Hepatocyte (in vitro differentiated cells): ENCODE measurements at regions not wholly inside any gene's neighbourhood (a gene's known extent, or its start where the extent isn't known, plus 50 kb on each side); places are given as distances from the start of the nearest gene placed in this dataset.
A peak's percentile ranks its signal among the peaks of the same experiment; 100 is the strongest.

Experiments
- DNase-seq: peaks from one replicate; pipeline ENCODE4 v3.0.0-alpha.2; 2016; ENCODE audit warnings: low spot score
- H2AFZ ChIP-seq: fragments of 200-600 bp; sonication (generic); 2 replicates; pipeline ENCODE4 v1.6.0; 2016; ENCODE audit warnings: antibody characterized with exemption, mild to moderate bottlenecking
- H3K27ac ChIP-seq: fragments of 200-600 bp; sonication (generic); 2 replicates; pipeline ENCODE4 v1.5.1; 2016; ENCODE audit warnings: mild to moderate bottlenecking
- H3K27me3 ChIP-seq: fragments of 200-600 bp; sonication (generic); 2 replicates; pipeline ENCODE4 v1.6.1; 2016
- H3K36me3 ChIP-seq: fragments of 200-600 bp; sonication (generic); replicated peaks from 2 replicates; pipeline ENCODE4 v1.5.1; 2016; ENCODE audit warnings: low read depth; ENCODE audit not compliant: insufficient read depth
- H3K4me1 ChIP-seq: fragments of 200-600 bp; sonication (generic); 2 replicates; pipeline ENCODE4 v1.5.1; 2016; ENCODE audit warnings: mild to moderate bottlenecking, moderate library complexity; ENCODE audit not compliant: insufficient read depth
- H3K4me2 ChIP-seq: fragments of 200-600 bp; sonication (generic); 2 replicates; pipeline ENCODE4 v1.6.0; 2016
- H3K4me3 ChIP-seq: fragments of 200-600 bp; sonication (generic); 2 replicates; pipeline ENCODE4 v1.5.1; 2016; ENCODE audit warnings: mild to moderate bottlenecking
- H3K79me2 ChIP-seq: fragments of 200-600 bp; sonication (generic); 2 replicates; pipeline ENCODE4 v1.6.0; 2017; ENCODE audit warnings: mild to moderate bottlenecking
- H3K9me2 ChIP-seq: fragments of 200-600 bp; sonication (generic); replicated peaks from 2 replicates; pipeline ENCODE4 v1.6.0; 2017; ENCODE audit warnings: mild to moderate bottlenecking; ENCODE audit not compliant: insufficient read depth
- H3K9me3 ChIP-seq: fragments of 200-600 bp; sonication (generic); 2 replicates; pipeline ENCODE4 v1.5.1; 2016; ENCODE audit warnings: low read depth, mild to moderate bottlenecking
- H4K20me1 ChIP-seq: fragments of 200-600 bp; sonication (generic); 2 replicates; pipeline ENCODE4 v1.6.0; 2016; ENCODE audit warnings: mild to moderate bottlenecking; ENCODE audit not compliant: insufficient read depth, poor library complexity, severe bottlenecking
- EZH2 ChIP-seq: fragments of 200-600 bp; sonication (generic); IDR thresholded peaks from 2 replicates; pipeline ENCODE4 v1.6.1; 2016; ENCODE audit warnings: antibody characterized with exemption, mild to moderate bottlenecking, borderline replicate concordance
- EZH2phosphoT487 ChIP-seq: fragments of 200-600 bp; sonication (generic); IDR thresholded peaks from one replicate; pipeline ENCODE4 v1.6.1; 2018; ENCODE audit warnings: antibody characterized with exemption, mild to moderate bottlenecking, low read depth, moderate library complexity; ENCODE audit not compliant: unreplicated experiment, severe bottlenecking
- WGBS: methylation state at CpG from one replicate; pipeline ENCODE4 v1.1.6; 2016; ENCODE audit warnings: low lambda C conversion rate; ENCODE audit errors: missing lambda C conversion rate; 5-methylcytosine and 5-hydroxymethylcytosine counted together
- TF ChIP-seq, protein P1 (sequence below): fragments of 200-600 bp; sonication (generic); IDR thresholded peaks from 2 replicates; pipeline ENCODE4 v1.5.1; 2016; ENCODE audit warnings: antibody characterized with exemption, mild to moderate bottlenecking; ENCODE audit not compliant: poor library complexity

DNA sequence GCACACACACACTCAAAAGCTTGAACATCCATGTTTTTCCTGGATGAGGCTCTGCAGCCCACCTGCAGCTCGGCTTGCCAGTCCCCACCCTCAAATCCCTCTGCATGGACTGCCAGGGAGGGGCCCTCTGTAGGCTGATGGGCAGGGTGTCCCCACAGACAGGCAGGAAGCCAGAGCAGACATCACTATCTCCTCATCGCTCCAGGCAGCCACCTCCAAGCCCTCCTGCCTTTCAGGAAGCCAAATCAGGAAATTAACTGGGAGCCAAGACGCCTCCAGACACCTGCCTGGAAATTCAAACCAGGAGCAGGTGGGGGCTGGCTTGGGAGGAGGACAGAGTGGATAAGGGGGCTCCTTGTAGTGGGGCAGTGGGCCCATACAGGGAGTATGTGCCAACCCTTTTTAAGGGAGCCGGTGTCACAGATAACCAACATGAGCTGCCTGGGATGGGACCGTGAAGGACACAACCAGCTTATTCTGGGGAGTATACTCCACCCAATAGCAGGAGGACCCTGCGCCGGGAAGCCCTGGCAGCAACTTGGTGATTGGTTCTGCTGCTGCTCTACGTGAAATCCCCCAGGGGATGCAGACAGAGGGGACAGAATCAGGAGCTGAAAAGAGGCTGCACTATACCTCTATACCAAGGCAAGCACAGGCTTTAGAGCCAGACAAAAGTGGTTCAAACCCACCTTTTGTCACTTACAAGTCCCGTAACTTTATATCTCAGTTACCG is 139.1 kb downstream of the CCT6B start:
- Histone ChIP-seq H3K27me3 (peaks cover 2% of the 10 kb centered on the region), H3K27ac (no peak overlapping the region), H3K79me2 (no peaks in the 10 kb centered on the region), H3K4me1 (no peaks in the 10 kb centered on the region), H2AFZ (no peak overlapping the region), H3K4me3 (no peak overlapping the region), H3K9me2 (no peaks in the 10 kb centered on the region), H3K9me3 (no peaks in the 10 kb centered on the region), H3K36me3 (no peaks in the 10 kb centered on the region), H4K20me1 (no peaks in the 10 kb centered on the region), H3K4me2 (no peak overlapping the region)
- 64% methylated on average over 10 of the region's 10 CpGs for WGBS
- TF ChIP-seq EZH2 (no peak), EZH2phosphoT487 (no peak)
- TF ChIP-seq, protein P1, sequence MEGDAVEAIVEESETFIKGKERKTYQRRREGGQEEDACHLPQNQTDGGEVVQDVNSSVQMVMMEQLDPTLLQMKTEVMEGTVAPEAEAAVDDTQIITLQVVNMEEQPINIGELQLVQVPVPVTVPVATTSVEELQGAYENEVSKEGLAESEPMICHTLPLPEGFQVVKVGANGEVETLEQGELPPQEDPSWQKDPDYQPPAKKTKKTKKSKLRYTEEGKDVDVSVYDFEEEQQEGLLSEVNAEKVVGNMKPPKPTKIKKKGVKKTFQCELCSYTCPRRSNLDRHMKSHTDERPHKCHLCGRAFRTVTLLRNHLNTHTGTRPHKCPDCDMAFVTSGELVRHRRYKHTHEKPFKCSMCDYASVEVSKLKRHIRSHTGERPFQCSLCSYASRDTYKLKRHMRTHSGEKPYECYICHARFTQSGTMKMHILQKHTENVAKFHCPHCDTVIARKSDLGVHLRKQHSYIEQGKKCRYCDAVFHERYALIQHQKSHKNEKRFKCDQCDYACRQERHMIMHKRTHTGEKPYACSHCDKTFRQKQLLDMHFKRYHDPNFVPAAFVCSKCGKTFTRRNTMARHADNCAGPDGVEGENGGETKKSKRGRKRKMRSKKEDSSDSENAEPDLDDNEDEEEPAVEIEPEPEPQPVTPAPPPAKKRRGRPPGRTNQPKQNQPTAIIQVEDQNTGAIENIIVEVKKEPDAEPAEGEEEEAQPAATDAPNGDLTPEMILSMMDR = no peak
- no peak for DNase-seq

DNA sequence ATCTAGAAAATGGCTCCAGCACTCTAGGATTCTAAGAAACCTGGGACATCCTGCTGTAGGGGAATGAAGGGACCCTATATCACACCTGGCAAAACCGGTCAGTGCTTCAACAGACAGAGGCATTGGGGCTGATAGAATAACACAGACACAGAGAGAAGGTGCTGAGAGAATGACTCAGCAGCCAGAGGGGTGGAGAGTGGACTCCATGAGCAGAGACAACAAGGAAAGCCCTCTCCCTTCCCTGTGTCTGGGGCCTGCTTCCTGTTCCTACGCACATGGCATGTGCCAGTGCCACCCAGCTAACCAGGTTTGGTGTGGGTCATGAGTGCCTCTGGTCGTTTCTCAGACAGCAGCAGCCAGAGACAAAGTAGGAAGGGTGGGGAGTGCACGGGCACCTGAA is 140.3 kb downstream of the CCT6B start:
- Histone ChIP-seq H3K9me2 (no peaks in the 10 kb centered on the region), H3K79me2 (no peaks in the 10 kb centered on the region), H3K27ac (no peak overlapping the region), H3K4me1 (no peaks in the 10 kb centered on the region), H3K4me3 (no peak overlapping the region), H2AFZ (no peak overlapping the region), H4K20me1 (no peaks in the 10 kb centered on the region), H3K36me3 (no peaks in the 10 kb centered on the region), H3K9me3 (no peaks in the 10 kb centered on the region), H3K4me2 (no peak overlapping the region), H3K27me3 (peaks cover 2% of the 10 kb centered on the region)
- 49% methylated on average over 4 of the region's 4 CpGs for WGBS
- no peak for TF ChIP-seq EZH2
- DNase-seq = peak; percentile 15

DNA sequence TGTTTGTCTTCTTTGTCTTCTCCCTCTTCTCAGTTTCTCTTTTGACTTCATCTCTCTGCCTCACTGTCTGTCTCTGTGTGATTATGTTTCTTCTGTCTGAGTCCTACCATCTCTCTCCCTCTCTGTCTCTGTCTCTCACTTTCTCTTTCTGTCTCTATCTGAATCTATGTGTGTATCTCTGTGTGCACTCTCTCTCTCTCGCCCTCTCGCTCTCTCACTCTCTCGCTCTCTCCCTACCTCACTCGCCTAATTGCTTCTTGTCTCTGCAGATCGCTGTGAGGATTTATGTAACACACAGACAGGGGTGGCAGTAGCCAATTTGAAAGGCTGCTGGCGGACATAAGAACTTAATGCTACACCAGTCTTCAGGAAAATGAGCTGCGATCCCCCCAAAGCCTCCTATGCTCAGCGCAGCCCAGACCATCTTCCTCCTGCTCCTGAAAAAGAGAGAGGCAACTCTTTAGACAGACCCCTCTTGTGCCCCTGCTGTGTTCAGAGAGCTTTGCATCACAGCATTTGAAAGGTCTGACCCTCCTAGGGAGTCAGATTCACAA is 140.9 kb downstream of the CCT6B start:
- Histone ChIP-seq H3K9me2 (no peaks in the 10 kb centered on the region), H2AFZ (no peak overlapping the region), H3K79me2 (no peaks in the 10 kb centered on the region), H3K36me3 (no peaks in the 10 kb centered on the region), H3K27ac (no peak overlapping the region), H3K4me2 (no peak overlapping the region), H3K4me1 (no peaks in the 10 kb centered on the region), H4K20me1 (no peaks in the 10 kb centered on the region), H3K4me3 (no peak overlapping the region), H3K9me3 (no peaks in the 10 kb centered on the region), H3K27me3 (peaks cover 2% of the 10 kb centered on the region)
- TF ChIP-seq EZH2phosphoT487 (no peak), EZH2 (no peak)
- TF ChIP-seq, protein P1 = no peak
- no peak for DNase-seq
- 29% methylated on average over 8 of the region's 8 CpGs for WGBS

DNA sequence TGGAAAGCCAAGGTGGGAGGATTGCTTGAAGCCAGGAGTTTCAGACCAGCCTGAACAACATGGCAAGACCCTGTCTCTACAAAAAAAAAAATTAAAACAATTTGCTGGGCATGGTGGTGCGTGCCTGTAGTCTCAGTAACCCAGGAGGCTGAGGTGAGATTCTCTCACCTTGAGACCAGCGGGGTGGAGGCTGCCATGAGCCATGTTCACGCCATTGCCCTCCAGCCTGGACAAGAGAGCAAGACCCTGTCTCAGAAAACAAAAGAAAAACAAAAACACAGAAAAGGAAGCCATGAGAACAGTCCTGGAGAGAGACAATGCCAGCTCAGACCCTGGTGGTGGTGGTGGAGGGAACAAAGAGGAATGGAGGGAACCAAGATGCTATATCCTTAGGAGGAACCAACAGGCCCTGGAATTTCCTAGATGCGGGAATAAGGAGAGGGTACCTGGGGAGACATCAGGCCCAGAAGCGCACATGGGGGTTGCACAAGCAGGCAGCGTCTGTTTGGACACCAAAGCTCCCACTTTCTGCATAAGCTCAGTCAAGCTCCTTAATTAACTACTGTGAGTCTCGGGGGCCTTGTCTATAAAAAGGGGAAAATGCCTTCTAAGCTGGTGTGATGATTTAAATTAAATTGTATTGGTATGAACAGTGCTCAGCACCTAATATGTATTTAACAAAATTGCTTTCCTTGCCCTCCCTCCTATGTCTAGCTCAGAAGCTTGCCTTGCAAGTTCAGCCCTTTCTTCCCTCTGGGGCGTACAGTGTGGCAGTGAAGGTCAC is 143.8 kb downstream of the CCT6B start:
- H3K4me1 ChIP-seq = no peaks in the 10 kb centered on the region

More for the DNA sequence above, 143.8 kb downstream of the CCT6B start:
- H3K9me2 ChIP-seq = no peaks in the 10 kb centered on the region
- TF ChIP-seq EZH2phosphoT487 (no peak), EZH2 (no peak)
- TF ChIP-seq, protein P1 = no peak
- no peak overlapping the region for H3K27ac ChIP-seq
- H2AFZ ChIP-seq = no peak overlapping the region
- no peaks in the 10 kb centered on the region for H3K9me3 ChIP-seq
- peaks cover 2% of the 10 kb centered on the region for H3K27me3 ChIP-seq
- no peak overlapping the region for H3K4me2 ChIP-seq
- H3K4me3 ChIP-seq = no peak overlapping the region
- H3K36me3 ChIP-seq = no peaks in the 10 kb centered on the region
- H4K20me1 ChIP-seq = no peaks in the 10 kb centered on the region
- 88% methylated on average over 8 of the region's 8 CpGs for WGBS
- no peak for DNase-seq
- H3K79me2 ChIP-seq = no peaks in the 10 kb centered on the region
